HUES6 (cell line): ENCODE measurements at regions not wholly inside any gene's neighbourhood (a gene's known extent, or its start where the extent isn't known, plus 50 kb on each side); places are given as distances from the start of the nearest gene placed in this dataset.
"Not testable (repeated sequence)": the region's sequence is repeated elsewhere in the genome, so short reads cannot be mapped to it uniquely, and the experiment has no call there.

Source experiments
- H3K27ac ChIP-seq: 2 replicates; pipeline ENCODE4 v1.7.0; 2013; ENCODE audit warnings: low read depth, mild to moderate bottlenecking, low read length, inconsistent platforms
- H3K27me3 ChIP-seq: 2 replicates; pipeline ENCODE4 v1.6.1; 2013; ENCODE audit warnings: low read length; ENCODE audit not compliant: control insufficient read depth, insufficient read depth
- H3K36me3 ChIP-seq: 2 replicates; pipeline ENCODE4 v1.6.1; 2013; ENCODE audit warnings: low read length; ENCODE audit not compliant: control insufficient read depth, insufficient read depth
- H3K4me1 ChIP-seq: 2 replicates; pipeline ENCODE4 v1.6.1; 2013; ENCODE audit warnings: low read length; ENCODE audit not compliant: control insufficient read depth, insufficient read depth
- H3K4me3 ChIP-seq: 2 replicates; pipeline ENCODE4 v1.5.1; 2013; ENCODE audit warnings: low read depth, low read length
- H3K9ac ChIP-seq: one replicate; pipeline ENCODE4 v1.6.1; 2013; ENCODE audit warnings: mild to moderate bottlenecking, low read length
- H3K9me3 ChIP-seq: 2 replicates; pipeline ENCODE4 v1.6.1; 2013; ENCODE audit warnings: low read depth, low read length; ENCODE audit not compliant: control insufficient read depth, insufficient read depth

DNA sequence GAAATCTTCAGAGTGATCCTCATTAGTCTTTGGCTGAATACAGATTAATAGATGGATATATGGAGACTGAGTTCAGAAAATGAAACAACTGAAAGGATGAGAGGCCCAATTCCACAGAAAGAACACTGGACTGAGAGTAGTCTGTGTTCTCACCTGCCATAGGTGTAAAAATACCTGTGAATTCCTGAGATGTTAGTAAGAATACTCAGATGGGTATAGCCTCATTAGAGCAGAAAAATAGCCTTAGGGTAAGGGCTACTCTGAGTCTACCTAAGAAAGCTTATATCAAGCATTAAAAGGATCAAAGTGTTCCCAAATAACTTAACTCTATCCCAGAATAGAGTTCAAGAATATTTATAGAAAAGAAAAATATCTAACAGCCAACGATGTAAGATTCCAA, 1510.3 kb upstream of the SEL1L start:
- Histone ChIP-seq H3K4me3 (no peak overlapping the region), H3K4me1 (no peaks in the 10 kb centered on the region), H3K9ac (no peak overlapping the region), H3K36me3 (no peaks in the 10 kb centered on the region), H3K9me3 (no peaks in the 10 kb centered on the region), H3K27ac (no peak overlapping the region), H3K27me3 (no peaks in the 10 kb centered on the region)

DNA sequence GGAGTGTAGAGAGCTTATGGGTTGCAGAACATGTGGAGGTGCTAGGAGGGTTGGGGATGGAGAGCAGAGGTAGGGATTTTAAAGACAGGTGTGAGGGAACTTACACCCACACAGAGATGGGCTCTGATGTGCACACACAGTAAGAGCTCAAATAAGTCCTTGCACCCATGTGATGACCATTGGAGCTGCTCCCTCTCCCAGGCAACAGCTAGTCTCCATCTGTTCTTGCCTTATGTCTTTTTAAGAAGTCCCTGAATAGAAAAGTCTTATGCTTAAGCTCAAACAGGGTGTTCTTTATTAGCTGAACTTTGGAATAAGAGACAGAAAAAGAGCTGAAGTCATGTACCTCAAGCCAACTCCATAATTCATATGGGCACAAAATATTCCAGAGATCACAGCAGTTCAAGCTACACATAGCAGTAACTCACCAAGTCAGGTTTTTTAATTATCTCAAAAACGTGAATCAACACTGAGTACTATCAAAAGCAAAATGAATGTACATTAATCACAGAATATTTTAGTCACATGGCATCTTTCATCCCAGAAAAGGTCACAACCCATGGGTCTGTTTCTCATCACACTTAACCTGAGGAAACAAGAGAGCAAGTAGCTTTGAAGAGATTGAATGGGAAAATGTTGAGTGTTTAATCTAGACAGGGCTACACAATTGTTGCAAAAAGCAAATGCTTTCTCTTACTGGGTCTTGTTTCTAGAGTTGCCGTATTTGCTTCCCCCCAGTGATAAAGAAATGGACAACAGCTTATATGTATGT, 1513.6 kb upstream of the SEL1L start:
- H3K9me3 ChIP-seq: no peaks in the 10 kb centered on the region

GRCh38 chr14:83053022-83053710, 1519.5 kb upstream of the SEL1L start:
- Histone ChIP-seq H3K27me3 (no peaks in the 10 kb centered on the region), H3K4me3 (no peak overlapping the region), H3K4me1 (no peaks in the 10 kb centered on the region), H3K27ac (no peak overlapping the region), H3K9me3 (no peaks in the 10 kb centered on the region), H3K9ac (no peak overlapping the region), H3K36me3 (no peaks in the 10 kb centered on the region)

More for the DNA sequence above, 1513.6 kb upstream of the SEL1L start:
- no peak overlapping the region for H3K9ac ChIP-seq
- no peaks in the 10 kb centered on the region for H3K36me3 ChIP-seq
- H3K4me1 ChIP-seq: no peaks in the 10 kb centered on the region
- no peak overlapping the region for H3K4me3 ChIP-seq
- H3K27me3 ChIP-seq: no peaks in the 10 kb centered on the region
- H3K27ac ChIP-seq: no peak overlapping the region

- H3K9me3 ChIP-seq: no peaks in the 10 kb centered on the region
- no peaks in the 10 kb centered on the region for H3K27me3 ChIP-seq
- no peaks in the 10 kb centered on the region for H3K36me3 ChIP-seq
- H3K4me1 ChIP-seq: no peaks in the 10 kb centered on the region
- no peak overlapping the region for H3K27ac ChIP-seq
- no peak overlapping the region for H3K4me3 ChIP-seq
- H3K9ac ChIP-seq: no peak overlapping the region
Observed at GRCh38 chr14:83058068-83058467, 1524.4 kb upstream of the SEL1L start.

- H3K4me3 ChIP-seq: no peak overlapping the region
- H3K27me3 ChIP-seq: no peaks in the 10 kb centered on the region
- H3K36me3 ChIP-seq: no peaks in the 10 kb centered on the region
- no peak overlapping the region for H3K9ac ChIP-seq
- no peaks in the 10 kb centered on the region for H3K9me3 ChIP-seq
- H3K27ac ChIP-seq: no peak overlapping the region
- H3K4me1 ChIP-seq: no peaks in the 10 kb centered on the region
Observed at GRCh38 chr14:83071888-83072501, 1538.3 kb upstream of the SEL1L start.

DNA sequence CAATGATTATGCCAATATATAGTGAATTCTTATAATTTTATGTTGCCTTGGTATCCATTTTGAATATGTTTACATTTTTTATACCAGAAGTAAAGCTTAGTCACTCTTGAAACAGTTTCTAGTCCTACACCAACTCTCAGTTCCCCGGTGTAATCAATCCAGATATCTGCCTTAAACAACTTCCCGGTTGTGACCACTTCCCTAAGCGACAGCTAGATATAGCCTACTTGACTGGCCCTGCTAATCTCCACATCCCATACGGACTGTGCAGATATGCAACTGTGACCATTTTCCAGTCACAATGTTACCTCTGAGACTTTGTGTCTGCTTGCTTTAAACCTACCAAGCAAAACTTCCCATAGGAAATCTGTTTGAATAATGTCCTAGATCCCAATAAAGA, 1551.5 kb upstream of the SEL1L start:
- Histone ChIP-seq H3K9me3 (no peaks in the 10 kb centered on the region), H3K27ac (no peak overlapping the region), H3K4me3 (no peak overlapping the region), H3K4me1 (peaks cover 6% of the 10 kb centered on the region; the same call in 1 of the 2 replicates), H3K9ac (no peak overlapping the region), H3K27me3 (no peaks in the 10 kb centered on the region), H3K36me3 (no peaks in the 10 kb centered on the region)

- H3K4me3 ChIP-seq: no peak overlapping the region
- no peak overlapping the region for H3K9ac ChIP-seq
- H3K4me1 ChIP-seq: peaks cover 6% of the 10 kb centered on the region; the same call in 1 of the 2 replicates
- no peak overlapping the region for H3K27ac ChIP-seq
- no peaks in the 10 kb centered on the region for H3K9me3 ChIP-seq
- no peaks in the 10 kb centered on the region for H3K36me3 ChIP-seq
- H3K27me3 ChIP-seq: no peaks in the 10 kb centered on the region
Observed at GRCh38 chr14:83085725-83086124, 1552.1 kb upstream of the SEL1L start.

GRCh38 chr14:83091991-83092956, 1558.6 kb upstream of the SEL1L start:
- H3K27me3 ChIP-seq, H3K4me3 ChIP-seq, H3K9ac ChIP-seq, H3K36me3 ChIP-seq, H3K4me1 ChIP-seq, H3K27ac ChIP-seq, H3K9me3 ChIP-seq: not testable (repeated sequence)

DNA sequence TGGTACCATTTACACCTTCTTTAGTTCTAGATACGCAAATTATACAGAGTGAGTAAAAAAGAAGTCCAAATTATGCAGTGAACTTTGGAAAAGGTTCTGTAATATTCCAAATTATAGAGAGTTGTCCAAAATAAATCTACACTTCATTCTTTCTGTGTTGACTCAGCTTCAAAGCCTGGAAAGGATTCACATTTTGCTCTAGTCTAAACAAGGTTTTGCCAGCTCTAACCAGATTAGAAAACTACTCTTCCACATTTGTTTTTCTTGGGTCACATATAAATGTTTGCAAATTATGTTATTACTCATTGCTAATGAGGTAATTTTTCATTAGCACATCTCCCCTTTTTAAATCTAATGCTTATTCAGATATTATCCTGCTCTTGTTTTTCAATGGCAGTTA, 1562.4 kb upstream of the SEL1L start:
- Histone ChIP-seq H3K9me3 (no peaks in the 10 kb centered on the region), H3K4me1 (no peaks in the 10 kb centered on the region), H3K36me3 (no peaks in the 10 kb centered on the region), H3K4me3 (no peak overlapping the region), H3K9ac (no peak overlapping the region), H3K27ac (no peak overlapping the region), H3K27me3 (no peaks in the 10 kb centered on the region)

DNA sequence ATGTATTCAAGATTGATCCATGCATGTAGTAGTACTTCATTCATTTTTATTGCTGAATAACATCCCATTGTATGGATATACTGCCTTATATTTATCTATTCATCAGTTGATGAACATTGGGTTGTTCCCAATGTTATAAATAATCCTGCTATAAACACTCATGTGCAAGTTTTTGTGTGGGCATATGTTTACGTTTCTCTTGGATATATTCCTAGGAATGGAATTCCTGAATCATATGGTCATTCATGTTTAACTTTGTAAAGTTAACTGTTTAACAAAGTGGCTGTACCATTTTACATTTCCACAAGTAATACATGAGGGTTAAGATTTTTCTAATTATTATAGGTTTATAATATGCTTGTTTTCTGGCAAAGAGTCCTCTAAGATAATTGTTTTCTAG, 1568.2 kb upstream of the SEL1L start:
- peaks cover 4% of the 10 kb centered on the region; the same call in 1 of the 2 replicates for H3K9me3 ChIP-seq

More for the DNA sequence above, 1568.2 kb upstream of the SEL1L start:
- no peak overlapping the region for H3K27ac ChIP-seq
- no peaks in the 10 kb centered on the region for H3K36me3 ChIP-seq
- no peak overlapping the region for H3K9ac ChIP-seq
- no peaks in the 10 kb centered on the region for H3K4me1 ChIP-seq
- H3K27me3 ChIP-seq: no peaks in the 10 kb centered on the region
- H3K4me3 ChIP-seq: no peak overlapping the region
